Cardiac muscle cell (in vitro differentiated cells and primary cell): ENCODE measurements at regions not wholly inside any gene's neighbourhood (a gene's known extent, or its start where the extent isn't known, plus 50 kb on each side); places are given as distances from the start of the nearest gene placed in this dataset.

Source experiments
- DNase-seq, 2 donors: peaks; one replicate each; pipeline versions ENCODE4 v3.0.0 to v3.0.0-alpha.2; 2010 to 2017; ENCODE audit warnings: low read depth in 1 of 2, low spot score in 1 of 2
- H3K27ac ChIP-seq: fragments of 200-600 bp; sonication (generic); 2 replicates; pipeline ENCODE4 v1.5.1; 2016
- H3K27me3 ChIP-seq: fragments of 200-600 bp; sonication (generic); 2 replicates; pipeline ENCODE4 v1.6.0; 2016; ENCODE audit warnings: control low read depth
- H3K36me3 ChIP-seq: fragments of 200-600 bp; sonication (generic); 2 replicates; pipeline ENCODE4 v1.5.1; 2016; ENCODE audit warnings: control low read depth
- H3K4me1 ChIP-seq: fragments of 200-600 bp; sonication (generic); 2 replicates; pipeline ENCODE4 v1.8.1; 2017; ENCODE audit warnings: low read depth, mild to moderate bottlenecking, mixed run types
- H3K4me3 ChIP-seq: fragments of 200-600 bp; sonication (generic); 2 replicates; pipeline ENCODE4 v1.5.1; 2016; ENCODE audit warnings: mild to moderate bottlenecking
- H3K9me3 ChIP-seq: fragments of 200-600 bp; sonication (generic); 2 replicates; pipeline ENCODE4 v1.5.1; 2017; ENCODE audit warnings: low read depth, mild to moderate bottlenecking, control low read depth
- CTCF ChIP-seq: IDR thresholded peaks from 2 replicates; pipeline ENCODE4 v1.5.1; 2012; ENCODE audit warnings: low read depth, mild to moderate bottlenecking, low read length

GRCh38 chr10:128950916-128951275 lies 516.1 kb upstream of the MGMT start:
- H3K27me3 ChIP-seq: no peaks in the 10 kb centered on the region
- no peak for TF ChIP-seq CTCF
- no peaks in the 10 kb centered on the region for H3K4me1 ChIP-seq
- H3K4me3 ChIP-seq: no peak overlapping the region
- H3K27ac ChIP-seq: no peak overlapping the region
- no peak for DNase-seq
- no peaks in the 10 kb centered on the region for H3K9me3 ChIP-seq
- H3K36me3 ChIP-seq: no peaks in the 10 kb centered on the region

- Histone ChIP-seq H3K4me3 (no peak overlapping the region), H3K27ac (no peak overlapping the region), H3K36me3 (no peaks in the 10 kb centered on the region), H3K9me3 (no peaks in the 10 kb centered on the region), H3K4me1 (no peaks in the 10 kb centered on the region), H3K27me3 (no peaks in the 10 kb centered on the region)
- no peak for DNase-seq
- no peak for TF ChIP-seq CTCF
Observed at GRCh38 chr10:128952856-128953255, 514.2 kb upstream of the MGMT start.

GRCh38 chr10:128956149-128956548 lies 510.9 kb upstream of the MGMT start:
- Histone ChIP-seq H3K27ac (no peak overlapping the region), H3K27me3 (no peaks in the 10 kb centered on the region), H3K9me3 (no peaks in the 10 kb centered on the region), H3K4me1 (no peaks in the 10 kb centered on the region), H3K36me3 (no peaks in the 10 kb centered on the region), H3K4me3 (no peak overlapping the region)
- TF ChIP-seq CTCF: no peak
- no peak for DNase-seq

GRCh38 chr10:128957221-128957620 lies 509.8 kb upstream of the MGMT start:
- DNase-seq: no peak
- no peak for TF ChIP-seq CTCF
- no peak overlapping the region for H3K27ac ChIP-seq
- no peaks in the 10 kb centered on the region for H3K4me1 ChIP-seq
- H3K4me3 ChIP-seq: no peak overlapping the region
- H3K27me3 ChIP-seq: no peaks in the 10 kb centered on the region
- H3K9me3 ChIP-seq: no peaks in the 10 kb centered on the region
- H3K36me3 ChIP-seq: no peaks in the 10 kb centered on the region

- H3K9me3 ChIP-seq: no peaks in the 10 kb centered on the region
- DNase-seq: no peak
- no peak overlapping the region for H3K27ac ChIP-seq
- H3K4me3 ChIP-seq: no peak overlapping the region
- TF ChIP-seq CTCF: no peak
- H3K4me1 ChIP-seq: no peaks in the 10 kb centered on the region
- no peaks in the 10 kb centered on the region for H3K36me3 ChIP-seq
- no peaks in the 10 kb centered on the region for H3K27me3 ChIP-seq
Observed at GRCh38 chr10:128958834-128959690, 508.0 kb upstream of the MGMT start.

- no peaks in the 10 kb centered on the region for H3K4me1 ChIP-seq
- H3K27me3 ChIP-seq: no peaks in the 10 kb centered on the region
- H3K36me3 ChIP-seq: no peaks in the 10 kb centered on the region
- H3K9me3 ChIP-seq: no peaks in the 10 kb centered on the region
- no peak for DNase-seq
- no peak overlapping the region for H3K4me3 ChIP-seq
- TF ChIP-seq CTCF: no peak
- H3K27ac ChIP-seq: no peak overlapping the region
Observed at GRCh38 chr10:128959746-128960145, 507.3 kb upstream of the MGMT start.
